HUDEP-2 (cell line): ENCODE measurements at regions not wholly inside any gene's neighbourhood (a gene's known extent, or its start where the extent isn't known, plus 50 kb on each side); places are given as distances from the start of the nearest gene placed in this dataset.

Experiments used
- DNase-seq, 76 experiments: peaks; one replicate each; lab custom pipeline; 2025; ENCODE audit not compliant: unreplicated experiment in 76 of 76; lab: John Stamatoyannopoulos, UW

DNA sequence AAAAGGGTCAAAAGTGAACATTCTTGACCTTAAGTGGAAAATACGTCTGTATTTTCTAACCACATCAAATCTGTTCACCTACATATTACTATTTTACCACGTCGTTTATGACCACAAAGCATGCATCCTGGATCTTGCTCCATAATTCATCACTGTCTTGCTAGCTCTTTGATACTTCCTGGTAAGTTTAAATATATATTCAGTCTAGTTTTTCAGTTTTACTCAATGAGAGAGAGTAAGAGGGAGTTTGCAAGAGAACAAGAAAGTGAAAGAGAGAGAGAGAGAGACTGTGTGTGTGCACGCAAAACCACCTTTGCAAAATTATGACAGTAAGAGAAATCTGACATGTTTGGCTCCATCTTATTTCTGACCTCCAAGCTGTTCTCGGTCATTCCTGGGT lies 173.7 kb upstream of the GALNTL6 start:
- no peak for DNase-seq

DNA sequence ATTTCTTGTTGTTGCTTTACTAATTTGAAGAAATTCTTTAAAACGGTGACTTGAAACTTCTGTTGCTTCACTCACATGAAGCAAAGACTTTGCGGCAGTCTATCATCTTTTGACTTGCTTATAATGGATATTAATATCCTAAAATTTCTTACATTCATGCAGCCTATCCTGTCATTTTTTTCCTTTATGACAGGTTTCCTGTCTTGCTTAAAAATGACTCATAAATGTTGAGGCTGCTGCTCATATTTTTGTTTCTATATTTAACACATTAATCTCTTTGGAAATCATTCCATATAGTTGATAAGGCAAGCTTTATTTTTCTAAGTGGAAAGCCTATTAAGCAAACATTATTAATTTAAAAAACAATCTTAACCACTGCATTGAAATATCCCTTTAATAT lies 176.6 kb upstream of the GALNTL6 start:
- no peak for DNase-seq

DNA sequence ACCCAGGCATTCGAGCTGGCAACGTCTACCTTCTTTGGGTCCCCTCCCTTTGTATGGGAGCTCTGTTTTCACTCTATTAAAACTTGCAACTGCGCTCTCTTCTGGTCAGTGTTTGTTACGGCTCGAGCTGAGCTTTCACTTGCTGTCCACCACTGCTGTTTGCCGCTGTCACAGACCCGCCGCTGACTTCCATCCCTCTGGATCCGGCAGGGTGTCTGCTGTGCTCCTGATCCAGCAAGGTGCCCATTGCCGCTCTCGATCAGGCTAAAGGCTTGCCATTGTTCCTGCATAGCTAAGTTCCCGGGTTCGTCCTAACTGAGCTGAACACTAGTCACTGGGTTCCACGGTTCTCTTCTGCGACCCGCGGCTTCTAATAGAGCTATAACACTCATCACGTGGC lies 183.5 kb upstream of the GALNTL6 start:
- DNase-seq, result no peak

DNA sequence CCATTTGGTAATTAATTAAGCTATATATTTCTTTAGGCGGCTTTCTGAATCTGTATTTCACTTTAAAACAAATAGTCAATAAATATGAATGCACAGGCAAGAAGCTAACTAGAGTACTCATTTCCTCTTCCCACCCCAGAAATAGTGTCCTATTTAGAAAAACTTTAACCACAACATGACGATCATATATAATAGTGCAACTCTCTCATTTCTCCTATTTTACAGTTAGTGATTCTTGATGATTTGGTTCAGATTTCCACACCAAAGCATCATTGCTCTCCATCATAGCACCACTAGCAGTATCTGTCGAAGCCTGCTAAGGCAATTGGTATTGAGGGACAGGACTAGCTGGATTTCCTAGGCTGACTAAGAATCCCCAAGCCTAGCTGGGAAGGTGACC lies 184.0 kb upstream of the GALNTL6 start:
- no peak for DNase-seq

DNA sequence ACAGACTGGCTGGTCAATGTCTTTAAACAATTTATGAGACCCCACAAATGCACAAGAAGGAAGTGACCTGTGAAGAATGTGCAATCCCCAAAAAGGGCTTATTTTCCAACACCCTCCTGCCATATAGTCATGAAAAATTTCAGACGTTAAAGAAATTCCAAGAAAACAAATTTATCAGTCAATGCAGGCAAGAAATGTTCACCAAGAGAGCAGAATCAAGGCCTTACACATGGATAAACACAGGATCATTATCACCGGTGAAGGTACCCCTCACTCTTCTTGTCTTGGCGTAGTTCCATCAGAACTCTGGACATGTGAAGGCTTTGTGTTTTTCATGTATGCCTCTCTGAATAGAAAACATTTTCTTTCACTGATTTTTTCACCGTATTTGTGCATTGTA lies 186.7 kb upstream of the GALNTL6 start:
- no peak for DNase-seq

- no peak for DNase-seq
Observed at GRCh38 chr4:171622729-171623128, 190.5 kb upstream of the GALNTL6 start.

DNA sequence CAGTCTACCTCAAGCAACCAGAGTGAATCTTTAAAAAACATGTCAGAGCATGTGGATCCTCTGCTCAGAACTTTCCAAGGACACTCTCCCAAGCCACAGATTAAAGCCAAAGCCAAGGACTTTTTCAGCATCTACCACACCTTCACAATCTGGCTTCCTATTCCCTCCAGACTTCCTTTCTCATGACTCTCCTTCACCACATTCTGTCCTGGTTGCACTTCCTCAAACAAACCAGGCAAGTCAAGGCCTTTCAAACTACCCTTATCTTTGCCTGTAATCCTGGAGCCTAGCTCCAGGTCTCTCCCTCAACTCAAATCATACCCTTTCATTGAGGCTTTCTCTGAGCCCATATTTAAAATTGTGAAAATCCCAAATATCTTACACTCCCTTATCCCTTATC lies 191.6 kb upstream of the GALNTL6 start:
- DNase-seq, result no peak

DNA sequence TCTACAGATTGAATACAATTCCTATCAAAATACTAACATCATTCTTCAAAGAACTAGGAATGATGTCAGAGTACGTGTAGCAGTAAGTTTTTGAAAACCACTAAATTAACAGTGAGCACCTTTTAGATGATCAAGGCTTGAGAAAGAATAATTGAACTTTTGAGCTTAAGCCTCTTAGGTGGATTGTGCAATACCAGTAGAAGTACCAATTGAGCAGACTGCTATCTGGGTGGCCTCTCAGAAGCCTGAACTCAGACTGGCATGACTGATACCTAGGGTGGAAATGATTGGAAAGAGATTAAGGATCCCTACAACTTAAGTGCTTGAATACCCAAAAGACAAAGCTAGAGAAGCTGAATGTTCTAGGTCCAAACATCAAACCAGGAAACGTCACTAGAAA lies 200.3 kb upstream of the GALNTL6 start:
- DNase-seq, result no peak

- no peak for DNase-seq
Observed at GRCh38 chr4:171602638-171603355, 210.4 kb upstream of the GALNTL6 start.

- no peak for DNase-seq
Observed at GRCh38 chr4:171601091-171601490, 212.1 kb upstream of the GALNTL6 start.

DNA sequence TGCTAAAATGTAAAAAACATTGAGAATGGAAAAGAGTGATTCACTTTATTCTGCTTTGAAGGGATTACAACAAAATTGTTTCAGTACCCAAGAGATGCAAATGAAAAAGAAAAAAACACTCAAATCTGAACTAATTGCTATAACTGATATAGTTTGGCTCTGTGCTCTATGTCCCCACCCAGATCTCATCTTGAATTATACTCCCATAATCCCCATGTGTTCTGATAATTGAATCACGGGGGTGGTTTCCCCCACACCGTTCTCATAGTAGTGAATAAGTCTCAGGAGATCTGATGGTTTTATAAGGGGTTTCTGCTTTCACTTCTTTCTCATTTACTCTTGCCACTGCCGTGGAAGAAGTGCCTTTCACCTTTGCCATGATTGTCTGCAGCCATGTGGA lies 213.6 kb upstream of the GALNTL6 start:
- DNase-seq, result no peak

DNA sequence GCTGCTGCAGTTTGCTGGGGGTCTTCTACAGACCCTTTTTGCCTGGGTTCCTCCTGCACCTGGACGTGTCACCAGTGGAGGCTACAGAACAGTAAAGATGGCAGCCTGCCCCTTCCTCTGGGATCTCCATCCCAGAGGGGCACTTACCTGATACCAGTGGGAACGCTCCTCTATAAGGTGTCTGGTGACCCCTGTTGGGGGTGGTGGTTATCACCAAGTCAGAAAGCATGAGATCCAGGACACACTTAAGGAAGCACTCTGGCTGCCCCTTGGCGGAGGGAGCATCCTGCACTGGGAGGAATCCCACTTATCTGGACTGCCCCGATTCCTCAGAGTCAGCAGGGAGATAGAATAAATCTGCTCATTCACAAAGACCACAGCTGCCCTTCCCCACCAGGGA lies 218.9 kb upstream of the GALNTL6 start:
- no peak for DNase-seq

- no peak for DNase-seq
Observed at GRCh38 chr4:171590716-171591115, 222.5 kb upstream of the GALNTL6 start.

- no peak for DNase-seq
Observed at GRCh38 chr4:171588764-171589163, 224.4 kb upstream of the GALNTL6 start.

GRCh38 chr4:171588051-171588545 lies 225.1 kb upstream of the GALNTL6 start:
- no peak for DNase-seq

DNA sequence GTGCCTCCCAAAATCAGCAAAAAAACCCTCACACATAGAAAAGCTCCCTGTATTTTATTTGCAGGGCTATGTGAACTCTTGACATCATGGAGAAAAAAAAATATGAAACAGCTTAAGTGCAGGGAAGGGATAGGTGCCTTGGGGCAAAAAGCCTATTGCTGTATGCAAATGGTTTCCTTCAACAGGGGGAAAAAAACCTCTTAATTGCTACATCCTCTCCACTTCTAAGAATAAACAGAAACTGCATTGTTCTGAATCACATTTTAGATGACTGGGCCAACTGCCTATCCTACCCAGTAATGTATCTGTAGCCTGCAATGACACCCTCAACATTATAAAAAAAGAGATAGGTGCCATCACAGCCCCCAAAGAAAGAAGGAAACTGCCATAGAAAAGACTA lies 229.4 kb upstream of the GALNTL6 start:
- no peak for DNase-seq

DNA sequence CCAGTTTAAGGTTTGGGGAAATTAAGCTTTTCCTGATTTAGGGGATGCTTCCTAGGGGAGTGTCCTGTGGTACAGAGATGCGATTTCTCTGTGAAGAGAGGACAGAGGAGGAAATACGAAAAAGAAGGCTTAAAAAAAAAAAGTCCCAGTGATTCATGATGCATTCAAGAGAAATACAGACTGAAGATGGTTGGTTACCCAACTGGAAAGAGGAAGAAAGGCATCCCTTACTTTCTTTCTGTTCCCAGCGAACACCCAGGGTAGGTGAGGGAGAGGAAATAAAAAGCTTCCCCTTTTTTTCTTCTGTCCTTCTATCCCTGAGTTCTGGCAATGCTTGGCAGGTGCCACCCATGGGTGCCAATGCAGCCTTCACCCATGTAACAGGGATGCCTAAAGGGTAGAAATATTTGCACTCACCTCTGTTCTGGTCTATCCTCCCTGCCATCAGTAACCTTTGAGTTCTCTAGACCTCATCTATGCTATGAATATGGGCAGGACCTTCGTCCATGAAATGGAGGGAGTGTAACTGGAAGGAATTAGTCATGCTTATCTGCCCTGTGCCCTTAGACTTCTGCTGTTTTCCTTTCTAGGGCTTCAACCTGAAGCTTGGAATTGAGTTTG lies 230.1 kb upstream of the GALNTL6 start:
- DNase-seq, result no peak

GRCh38 chr4:171573181-171573580 lies 240.0 kb upstream of the GALNTL6 start:
- DNase-seq, result no peak

DNA sequence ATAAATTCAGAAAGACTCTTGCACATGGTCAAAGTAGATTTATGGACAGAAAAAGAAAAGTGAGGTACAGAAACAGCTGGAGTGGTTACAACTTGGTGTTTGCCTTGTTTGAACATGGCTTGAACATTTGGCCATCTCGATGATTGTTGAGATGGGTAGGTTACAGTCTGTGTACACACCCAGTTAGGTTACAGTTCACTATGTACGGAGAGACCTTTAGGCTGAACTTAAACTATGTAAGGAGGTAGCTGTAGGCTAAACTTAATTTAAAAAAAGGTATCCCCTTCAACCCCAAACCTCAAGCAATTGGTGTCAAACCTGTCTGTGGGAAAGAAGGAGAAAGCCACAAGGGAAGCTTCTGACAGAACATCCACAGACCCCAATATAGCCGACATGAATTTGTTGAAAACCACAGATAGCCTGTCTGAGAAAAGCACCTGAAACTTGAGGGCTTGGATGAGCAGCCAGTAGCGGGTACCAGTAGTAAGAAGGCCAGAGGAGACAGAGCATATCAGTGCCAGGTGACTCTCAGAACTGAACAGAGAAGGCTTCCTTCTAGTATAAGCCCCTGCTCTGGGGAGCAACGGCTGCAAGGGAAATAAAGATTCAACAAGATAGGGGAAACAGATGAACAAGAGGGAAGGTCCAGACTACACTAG lies 247.9 kb upstream of the GALNTL6 start:
- no peak for DNase-seq

- DNase-seq, result no peak
Observed at GRCh38 chr4:171561419-171561818, 251.8 kb upstream of the GALNTL6 start.

GRCh38 chr4:171553961-171554360 lies 259.2 kb upstream of the GALNTL6 start:
- no peak for DNase-seq

- no peak for DNase-seq
Observed at GRCh38 chr4:171542640-171543039, 270.6 kb upstream of the GALNTL6 start.
